ENCODE measurements at regions not wholly inside any gene's neighbourhood (a gene's known extent, or its start where the extent isn't known, plus 50 kb on each side); places are given as distances from the start of the nearest gene placed in this dataset.

GRCh38 chr9:119839888-119840287, 470.7 kb upstream of the BRINP1 start:
- no peaks in the 10 kb centered on the region for H3K4me1 ChIP-seq
- H3K27me3 ChIP-seq: no peaks in the 10 kb centered on the region
- H3K36me3 ChIP-seq: no peaks in the 10 kb centered on the region
- ATAC-seq (no peak), DNase-seq (no peak)
- TF ChIP-seq CTCF (IDR thresholded peaks at IDR 0.05): no peak
- no peaks in the 10 kb centered on the region for H3K9me3 ChIP-seq
- no peak overlapping the region for H3K27ac ChIP-seq
- intact Hi-C loops (cut with DNase I): no loop called here
- H3K4me3 ChIP-seq: no peak overlapping the region

- Histone ChIP-seq H3K27ac (no peak overlapping the region), H3K4me3 (no peak overlapping the region), H3K36me3 (no peaks in the 10 kb centered on the region), H3K9me3 (no peaks in the 10 kb centered on the region), H3K27me3 (no peaks in the 10 kb centered on the region), H3K4me1 (no peaks in the 10 kb centered on the region)
- intact Hi-C loops (cut with DNase I): no loop called here
- no peak for DNase-seq
- ATAC-seq: no peak
- TF ChIP-seq CTCF (IDR thresholded peaks at IDR 0.05): no peak
These were observed 469.0 kb upstream of the BRINP1 start for GRCh38 chr9:119838210-119838609.

DNA sequence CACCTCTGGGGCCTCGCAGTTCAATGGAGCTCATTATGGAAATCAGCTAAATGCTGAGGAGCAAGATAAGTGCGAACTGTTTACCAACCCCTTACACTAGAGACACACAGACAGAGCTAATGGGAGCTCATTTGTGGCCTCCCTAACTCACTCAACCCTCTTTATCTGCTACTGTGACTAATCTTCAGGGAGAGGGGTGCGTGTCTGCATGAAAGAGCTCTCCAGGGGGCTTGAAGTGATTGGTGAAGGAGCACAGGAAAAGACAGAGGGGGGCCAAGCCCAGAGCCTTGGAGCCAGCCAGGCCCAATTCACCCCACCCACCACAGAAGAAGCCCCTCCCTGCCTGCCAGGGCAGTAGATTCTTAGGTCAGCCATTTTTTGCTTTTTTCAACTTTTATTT, 466.8 kb upstream of the BRINP1 start:
- DNase-seq (no peak), ATAC-seq (no peak)
- H3K4me3 ChIP-seq: no peak overlapping the region
- intact Hi-C loops (cut with DNase I): no loop called here
- H3K27ac ChIP-seq: no peak overlapping the region
- H3K4me1 ChIP-seq: no peaks in the 10 kb centered on the region
- H3K9me3 ChIP-seq: no peaks in the 10 kb centered on the region
- H3K36me3 ChIP-seq: no peaks in the 10 kb centered on the region
- no peaks in the 10 kb centered on the region for H3K27me3 ChIP-seq
- TF ChIP-seq CTCF (IDR thresholded peaks at IDR 0.05): no peak

GRCh38 chr9:119834064-119834620, 464.9 kb upstream of the BRINP1 start:
- Histone ChIP-seq H3K27me3 (no peaks in the 10 kb centered on the region), H3K36me3 (no peaks in the 10 kb centered on the region), H3K4me1 (no peaks in the 10 kb centered on the region), H3K27ac (no peak overlapping the region), H3K4me3 (no peak overlapping the region), H3K9me3 (no peaks in the 10 kb centered on the region)
- TF ChIP-seq CTCF (IDR thresholded peaks at IDR 0.05): no peak
- no peak for ATAC-seq
- DNase-seq: no peak
- intact Hi-C loops (cut with DNase I): no loop called here

GRCh38 chr9:119831309-119831708, 462.1 kb upstream of the BRINP1 start:
- no peak for DNase-seq
- no peaks in the 10 kb centered on the region for H3K27me3 ChIP-seq
- H3K36me3 ChIP-seq: no peaks in the 10 kb centered on the region
- no peaks in the 10 kb centered on the region for H3K9me3 ChIP-seq
- no peaks in the 10 kb centered on the region for H3K4me1 ChIP-seq
- no peak overlapping the region for H3K4me3 ChIP-seq
- no peak for TF ChIP-seq CTCF (IDR thresholded peaks at IDR 0.05)
- intact Hi-C loops (cut with DNase I): no loop called here
- H3K27ac ChIP-seq: no peak overlapping the region
- ATAC-seq: no peak

DNA sequence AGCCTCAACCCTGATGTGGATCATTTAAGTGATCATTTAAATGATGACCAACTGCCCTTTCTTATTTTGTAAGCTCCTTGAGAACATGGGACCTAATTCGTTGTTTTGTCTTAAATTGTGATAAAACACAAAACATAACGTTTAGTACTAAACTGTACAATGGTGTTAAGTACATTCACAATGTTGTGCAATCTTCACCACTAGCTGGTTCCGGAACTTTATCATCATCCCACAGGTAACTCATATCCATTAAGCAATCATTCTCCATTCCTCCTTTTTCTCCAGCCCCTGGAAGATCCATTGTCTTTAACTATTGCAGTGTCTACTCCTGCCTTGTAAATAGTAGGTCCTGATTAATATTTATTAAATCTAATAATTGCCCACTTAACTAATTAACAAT, 460.5 kb upstream of the BRINP1 start:
- Histone ChIP-seq H3K27ac (no peak overlapping the region), H3K4me1 (no peaks in the 10 kb centered on the region), H3K27me3 (no peaks in the 10 kb centered on the region), H3K36me3 (no peaks in the 10 kb centered on the region), H3K4me3 (no peak overlapping the region), H3K9me3 (no peaks in the 10 kb centered on the region)
- no peak for TF ChIP-seq CTCF (IDR thresholded peaks at IDR 0.05)
- no peak for ATAC-seq
- intact Hi-C loops (cut with DNase I): no loop called here
- DNase-seq: no peak
